ENCODE measurements at regions not wholly inside any gene's neighbourhood (a gene's known extent, or its start where the extent isn't known, plus 50 kb on each side); places are given as distances from the start of the nearest gene placed in this dataset.

DNA sequence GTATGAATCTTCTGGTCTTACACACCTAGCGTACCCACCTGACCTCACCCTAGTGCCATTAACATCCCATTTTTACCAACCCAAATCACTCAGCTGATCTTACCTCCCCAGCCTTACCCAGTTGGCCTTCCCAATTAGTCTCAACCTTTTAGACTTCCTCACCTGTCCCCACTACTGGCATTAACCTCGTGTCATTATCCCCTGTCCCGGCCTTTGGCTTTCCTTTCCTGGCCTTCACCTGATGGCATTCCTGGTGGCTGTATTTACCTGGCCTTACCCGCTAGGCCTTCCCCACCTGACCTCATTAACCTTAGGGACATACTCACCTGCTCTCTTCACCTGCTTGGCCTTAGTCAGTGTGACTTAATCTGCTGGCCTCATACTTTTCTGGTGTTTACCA, 104.1 kb downstream of the IL12A start:
- H3K27me3 ChIP-seq, result no peaks in the 10 kb centered on the region
- no peak for DNase-seq
- no peak overlapping the region for H3K27ac ChIP-seq
- H3K36me3 ChIP-seq, result no peaks in the 10 kb centered on the region
- H3K9me3 ChIP-seq, result no peaks in the 10 kb centered on the region
- TF ChIP-seq POLR2A (IDR thresholded peaks at IDR 0.05), result no peak
- TF ChIP-seq, protein P1, sequence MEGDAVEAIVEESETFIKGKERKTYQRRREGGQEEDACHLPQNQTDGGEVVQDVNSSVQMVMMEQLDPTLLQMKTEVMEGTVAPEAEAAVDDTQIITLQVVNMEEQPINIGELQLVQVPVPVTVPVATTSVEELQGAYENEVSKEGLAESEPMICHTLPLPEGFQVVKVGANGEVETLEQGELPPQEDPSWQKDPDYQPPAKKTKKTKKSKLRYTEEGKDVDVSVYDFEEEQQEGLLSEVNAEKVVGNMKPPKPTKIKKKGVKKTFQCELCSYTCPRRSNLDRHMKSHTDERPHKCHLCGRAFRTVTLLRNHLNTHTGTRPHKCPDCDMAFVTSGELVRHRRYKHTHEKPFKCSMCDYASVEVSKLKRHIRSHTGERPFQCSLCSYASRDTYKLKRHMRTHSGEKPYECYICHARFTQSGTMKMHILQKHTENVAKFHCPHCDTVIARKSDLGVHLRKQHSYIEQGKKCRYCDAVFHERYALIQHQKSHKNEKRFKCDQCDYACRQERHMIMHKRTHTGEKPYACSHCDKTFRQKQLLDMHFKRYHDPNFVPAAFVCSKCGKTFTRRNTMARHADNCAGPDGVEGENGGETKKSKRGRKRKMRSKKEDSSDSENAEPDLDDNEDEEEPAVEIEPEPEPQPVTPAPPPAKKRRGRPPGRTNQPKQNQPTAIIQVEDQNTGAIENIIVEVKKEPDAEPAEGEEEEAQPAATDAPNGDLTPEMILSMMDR (IDR thresholded peaks at IDR 0.05), result no peak
- intact Hi-C loops (cut with DNase I; ENCODE audit: low total_unique reads), result no loop called here
- H3K4me3 ChIP-seq, result no peak overlapping the region
- H3K4me1 ChIP-seq, result no peaks in the 10 kb centered on the region

GRCh38 chr3:160094562-160094961, 105.9 kb downstream of the IL12A start:
- H3K4me1 ChIP-seq, result no peaks in the 10 kb centered on the region
- no peak overlapping the region for H3K27ac ChIP-seq
- H3K36me3 ChIP-seq, result no peaks in the 10 kb centered on the region
- no peak for DNase-seq
- no peaks in the 10 kb centered on the region for H3K9me3 ChIP-seq
- TF ChIP-seq, protein P1 (IDR thresholded peaks at IDR 0.05), result no peak
- TF ChIP-seq POLR2A (IDR thresholded peaks at IDR 0.05), result no peak
- no peak overlapping the region for H3K4me3 ChIP-seq
- intact Hi-C loops (cut with DNase I; ENCODE audit: low total_unique reads), result no loop called here
- no peaks in the 10 kb centered on the region for H3K27me3 ChIP-seq

GRCh38 chr3:160097478-160097877, 108.8 kb downstream of the IL12A start:
- H3K27ac ChIP-seq, result no peak overlapping the region
- no peaks in the 10 kb centered on the region for H3K36me3 ChIP-seq
- no peaks in the 10 kb centered on the region for H3K9me3 ChIP-seq
- intact Hi-C loops (cut with DNase I; ENCODE audit: low total_unique reads), result no loop called here
- no peaks in the 10 kb centered on the region for H3K4me1 ChIP-seq
- H3K4me3 ChIP-seq, result no peak overlapping the region
- no peaks in the 10 kb centered on the region for H3K27me3 ChIP-seq
- TF ChIP-seq POLR2A (IDR thresholded peaks at IDR 0.05), result no peak
- TF ChIP-seq, protein P1 (IDR thresholded peaks at IDR 0.05), result no peak
- no peak for DNase-seq

- H3K27ac ChIP-seq, result no peak overlapping the region
- no peaks in the 10 kb centered on the region for H3K27me3 ChIP-seq
- no peaks in the 10 kb centered on the region for H3K36me3 ChIP-seq
- H3K4me1 ChIP-seq, result no peaks in the 10 kb centered on the region
- DNase-seq, result no peak
- intact Hi-C loops (cut with DNase I; ENCODE audit: low total_unique reads), result no loop called here
- TF ChIP-seq, protein P1 (IDR thresholded peaks at IDR 0.05), result no peak
- no peak for TF ChIP-seq POLR2A (IDR thresholded peaks at IDR 0.05)
- H3K4me3 ChIP-seq, result no peak overlapping the region
- H3K9me3 ChIP-seq, result no peaks in the 10 kb centered on the region
Observed at GRCh38 chr3:160098261-160098908, 109.8 kb downstream of the IL12A start.

- H3K4me1 ChIP-seq, result no peaks in the 10 kb centered on the region
- no peak overlapping the region for H3K4me3 ChIP-seq
- intact Hi-C loops (cut with DNase I; ENCODE audit: low total_unique reads), result no loop called here
- no peaks in the 10 kb centered on the region for H3K9me3 ChIP-seq
- no peak for DNase-seq
- no peaks in the 10 kb centered on the region for H3K27me3 ChIP-seq
- TF ChIP-seq, protein P1 (IDR thresholded peaks at IDR 0.05), result no peak
- TF ChIP-seq POLR2A (IDR thresholded peaks at IDR 0.05), result no peak
- no peak overlapping the region for H3K27ac ChIP-seq
- no peaks in the 10 kb centered on the region for H3K36me3 ChIP-seq
Observed at GRCh38 chr3:160098926-160099626, 110.4 kb downstream of the IL12A start.

All from uterus (tissue), 3 donors.